Endothelial cell of umbilical vein (primary cell): ENCODE measurements at regions not wholly inside any gene's neighbourhood (a gene's known extent, or its start where the extent isn't known, plus 50 kb on each side); places are given as distances from the start of the nearest gene placed in this dataset.

Experiments used
- CTCF ChIP-seq, 2 donors: IDR thresholded peaks; 1 replicate in 1 of 2; 2 replicates in 1 of 2; pipeline ENCODE4 v1.5.1; 2011; ENCODE audit warnings: low read length in 2 of 2, mild to moderate bottlenecking in 2 of 2, moderate library complexity in 2 of 2, control low read depth in 1 of 2, inconsistent platforms in 1 of 2, low read depth in 1 of 2; ENCODE audit not compliant: insufficient read depth in 1 of 2; ENCODE audit errors: extremely low read depth in 1 of 2
- EZH2 ChIP-seq: IDR thresholded peaks from 2 replicates; pipeline ENCODE4 v1.6.1; 2012; ENCODE audit warnings: borderline replicate concordance, low read depth, mild to moderate bottlenecking, moderate library complexity, low read length, inconsistent platforms; ENCODE audit not compliant: severe bottlenecking
- MAX ChIP-seq: IDR thresholded peaks from 2 replicates; pipeline ENCODE4 v1.6.1; 2011; ENCODE audit not compliant: insufficient read depth, insufficient read length
- POLR2A ChIP-seq: IDR thresholded peaks from 2 replicates; pipeline ENCODE4 v1.6.1; 2012; ENCODE audit warnings: low read depth, mild to moderate bottlenecking, control low read depth, low read length
- POLR2AphosphoS5 ChIP-seq: IDR thresholded peaks from 2 replicates; pipeline ENCODE4 v1.6.1; 2012; ENCODE audit warnings: low read depth, mild to moderate bottlenecking, control low read depth, low read length, moderate library complexity; ENCODE audit not compliant: insufficient read depth

- no peak for TF ChIP-seq CTCF (IDR thresholded peaks at IDR 0.05; ENCODE audit: extremely low read depth in 1 of 2, insufficient read depth in 1 of 2, low read depth in 1 of 2, low read length in 2 of 2)
- no peak for TF ChIP-seq POLR2AphosphoS5
- no peak for TF ChIP-seq MAX
- TF ChIP-seq POLR2A, result no peak
- TF ChIP-seq EZH2, result no peak
Measured at GRCh38 chr2:120635146-120635545, 100.5 kb upstream of the GLI2 start.
